ENCODE measurements at regions not wholly inside any gene's neighbourhood (a gene's known extent, or its start where the extent isn't known, plus 50 kb on each side); places are given as distances from the start of the nearest gene placed in this dataset.

DNA sequence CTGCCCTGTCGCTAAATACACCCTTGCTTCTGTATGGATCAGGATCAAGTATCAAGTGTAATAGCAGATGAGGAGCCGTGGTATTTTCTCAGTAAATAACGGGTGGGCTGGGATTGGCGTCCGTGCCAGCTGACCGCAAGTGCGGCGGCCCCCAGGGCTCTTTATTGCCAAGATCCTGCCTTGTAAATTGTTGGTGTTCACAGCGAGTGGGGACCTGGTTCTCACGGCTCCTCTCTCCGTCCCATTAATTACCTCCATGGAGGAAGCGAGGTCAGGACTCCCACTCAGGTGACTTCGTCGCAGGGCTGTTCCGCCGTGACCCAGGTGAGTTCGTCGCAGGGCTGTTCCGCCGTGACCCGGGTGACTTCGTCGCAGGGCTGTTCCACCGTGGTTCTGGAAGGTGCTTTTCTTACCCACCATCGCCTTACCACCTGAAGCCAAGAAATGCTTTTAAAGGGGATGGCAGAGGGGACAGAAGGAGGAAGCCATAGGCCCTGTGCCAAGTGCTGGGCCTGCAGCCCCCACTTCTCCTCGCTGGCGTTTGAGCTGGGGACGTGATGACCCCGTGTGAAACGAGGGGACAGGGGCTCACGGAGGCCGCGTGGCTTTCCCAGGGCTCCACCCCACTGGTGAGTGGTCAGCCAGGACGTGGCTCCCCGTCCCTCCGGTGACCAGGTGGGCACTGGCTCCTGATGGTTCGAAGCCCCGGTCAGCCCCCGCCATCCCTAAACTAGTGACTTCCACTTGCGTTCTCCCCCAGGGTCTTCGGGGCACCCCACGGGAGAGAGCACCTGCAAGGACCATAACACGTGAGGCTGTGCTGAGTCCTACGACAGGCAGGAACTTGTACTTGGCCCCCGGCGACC lies 118.4 kb downstream of the TWIST2 start:
- no peak for TF ChIP-seq EP300 (IDR thresholded peaks at IDR 0.05)
- TF ChIP-seq, protein P1, sequence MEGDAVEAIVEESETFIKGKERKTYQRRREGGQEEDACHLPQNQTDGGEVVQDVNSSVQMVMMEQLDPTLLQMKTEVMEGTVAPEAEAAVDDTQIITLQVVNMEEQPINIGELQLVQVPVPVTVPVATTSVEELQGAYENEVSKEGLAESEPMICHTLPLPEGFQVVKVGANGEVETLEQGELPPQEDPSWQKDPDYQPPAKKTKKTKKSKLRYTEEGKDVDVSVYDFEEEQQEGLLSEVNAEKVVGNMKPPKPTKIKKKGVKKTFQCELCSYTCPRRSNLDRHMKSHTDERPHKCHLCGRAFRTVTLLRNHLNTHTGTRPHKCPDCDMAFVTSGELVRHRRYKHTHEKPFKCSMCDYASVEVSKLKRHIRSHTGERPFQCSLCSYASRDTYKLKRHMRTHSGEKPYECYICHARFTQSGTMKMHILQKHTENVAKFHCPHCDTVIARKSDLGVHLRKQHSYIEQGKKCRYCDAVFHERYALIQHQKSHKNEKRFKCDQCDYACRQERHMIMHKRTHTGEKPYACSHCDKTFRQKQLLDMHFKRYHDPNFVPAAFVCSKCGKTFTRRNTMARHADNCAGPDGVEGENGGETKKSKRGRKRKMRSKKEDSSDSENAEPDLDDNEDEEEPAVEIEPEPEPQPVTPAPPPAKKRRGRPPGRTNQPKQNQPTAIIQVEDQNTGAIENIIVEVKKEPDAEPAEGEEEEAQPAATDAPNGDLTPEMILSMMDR (IDR thresholded peaks at IDR 0.05), result no peak
- TF ChIP-seq POLR2AphosphoS5 (IDR thresholded peaks at IDR 0.05), result no peak
- no peak for TF ChIP-seq POLR2A (IDR thresholded peaks at IDR 0.05; ENCODE audit: low read depth)
- Histone ChIP-seq H3K27me3 (peaks cover 0 to 7% (median 0%) of the 10 kb centered on the region in 4 donors), H3K36me3 (no peaks in the 10 kb centered on the region), H3K4me3 (no peak overlapping the region), H3K4me1 (peaks cover 0 to 13% (median 7%) of the 10 kb centered on the region in 4 donors), H3K27ac (replicated peaks in 1 of 4) (no peak overlapping the region), H3K9me3 (no peaks in the 10 kb centered on the region)
- intact Hi-C loops (cut with DNase I), result no loop called here
- 95% methylated on average over 33 of the region's 46 CpGs for WGBS
- DNase-seq (ENCODE audit: extremely low spot score), result peak; percentile 79

DNA sequence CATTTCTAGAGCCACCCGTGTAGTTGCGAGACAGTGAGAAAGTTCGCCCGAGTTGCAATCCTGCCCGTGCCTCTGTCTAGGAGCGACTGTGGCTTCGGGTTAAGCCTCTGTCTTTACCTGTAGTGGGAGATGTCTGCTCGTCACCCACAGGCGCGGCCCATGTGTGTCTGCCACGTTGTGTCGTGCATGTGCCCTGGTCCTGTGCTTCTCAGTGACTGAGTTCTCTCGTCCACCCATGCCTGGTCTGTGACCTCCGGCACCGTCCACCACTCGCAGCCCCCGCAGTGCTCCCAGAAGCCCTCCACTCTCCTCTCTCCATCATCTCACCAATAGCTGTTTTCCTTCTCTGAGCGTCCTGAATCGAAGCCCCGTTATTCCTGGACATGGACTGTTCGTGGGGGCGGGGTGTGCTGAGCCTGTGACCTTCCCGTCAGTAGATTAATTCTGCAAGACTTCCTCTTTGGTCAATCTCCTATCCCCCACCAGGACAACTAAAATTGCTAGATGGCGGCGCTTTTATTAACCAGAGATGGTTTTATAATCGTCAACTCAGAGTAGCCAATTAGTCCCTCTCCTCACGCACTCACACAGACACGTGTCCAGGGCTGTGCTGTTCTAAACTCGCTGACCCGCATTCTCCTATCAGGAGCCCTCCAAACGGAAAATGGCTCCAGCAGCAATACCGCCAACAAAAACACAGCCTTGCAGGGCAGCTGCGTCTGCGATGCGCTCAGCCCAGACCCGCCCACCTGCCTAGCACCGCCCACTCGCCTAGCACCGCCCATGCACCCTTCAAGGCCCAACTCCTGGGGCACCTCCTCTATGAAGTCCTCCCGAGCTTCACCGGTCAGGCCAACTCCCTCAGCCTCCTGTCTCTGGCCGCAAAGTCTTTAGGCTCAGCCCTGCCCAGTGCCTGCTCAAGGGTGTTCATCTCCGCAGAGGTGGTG lies 119.4 kb downstream of the TWIST2 start:
- H3K27me3 ChIP-seq, result peaks cover 0 to 10% (median 0%) of the 10 kb centered on the region in 4 donors
- intact Hi-C loops (cut with DNase I), result no loop called here
- H3K4me3 ChIP-seq, result no peak overlapping the region
- no peaks in the 10 kb centered on the region for H3K36me3 ChIP-seq
- no peaks in the 10 kb centered on the region for H3K9me3 ChIP-seq
- WGBS, result 90% methylated on average over 42 of the region's 43 CpGs
- TF ChIP-seq EP300 (IDR thresholded peaks at IDR 0.05) (no peak), POLR2A (IDR thresholded peaks at IDR 0.05; ENCODE audit: low read depth) (no peak), POLR2AphosphoS5 (IDR thresholded peaks at IDR 0.05) (no peak)
- TF ChIP-seq, protein P1 (IDR thresholded peaks at IDR 0.05), result no peak
- peaks cover 0 to 14% (median 7%) of the 10 kb centered on the region in 4 donors for H3K4me1 ChIP-seq
- no peak overlapping the region for H3K27ac ChIP-seq (replicated peaks in 1 of 4)
- peak; percentile 79 for DNase-seq (ENCODE audit: extremely low spot score)

DNA sequence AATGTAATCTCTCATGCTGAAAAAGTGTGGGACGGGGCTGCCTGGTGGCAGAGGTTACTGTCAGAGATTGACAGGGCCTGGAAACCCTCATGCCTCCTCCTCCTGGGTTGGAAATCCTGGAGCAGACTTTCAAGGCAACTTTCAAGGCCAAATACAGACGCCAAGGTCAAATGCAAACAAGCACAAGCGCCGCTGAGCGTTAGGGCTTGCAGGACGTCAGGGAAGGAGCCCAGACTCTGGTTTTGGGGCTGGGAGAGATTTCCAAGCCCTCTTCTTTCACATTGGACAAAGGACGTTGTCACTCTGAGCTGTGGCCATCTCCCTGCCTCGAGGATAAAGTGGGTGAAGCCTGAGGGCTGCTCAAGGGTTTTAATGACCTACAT lies 120.1 kb downstream of the TWIST2 start:
- intact Hi-C loops (cut with DNase I), result no loop called here
- no peak overlapping the region for H3K4me3 ChIP-seq
- 75% methylated on average over 7 of the region's 8 CpGs for WGBS
- H3K27ac ChIP-seq (replicated peaks in 1 of 4), result no peak overlapping the region
- TF ChIP-seq, protein P1 (IDR thresholded peaks at IDR 0.05), result no peak
- no peak for TF ChIP-seq EP300 (IDR thresholded peaks at IDR 0.05)
- no peak for TF ChIP-seq POLR2AphosphoS5 (IDR thresholded peaks at IDR 0.05)
- TF ChIP-seq POLR2A (IDR thresholded peaks at IDR 0.05; ENCODE audit: low read depth), result no peak
- peak; percentile 89 for DNase-seq (ENCODE audit: extremely low spot score)
- H3K4me1 ChIP-seq, result peaks cover 0 to 16% (median 8%) of the 10 kb centered on the region in 4 donors
- no peaks in the 10 kb centered on the region for H3K36me3 ChIP-seq
- H3K27me3 ChIP-seq, result peaks cover 0 to 10% (median 0%) of the 10 kb centered on the region in 4 donors
- H3K9me3 ChIP-seq, result no peaks in the 10 kb centered on the region

DNA sequence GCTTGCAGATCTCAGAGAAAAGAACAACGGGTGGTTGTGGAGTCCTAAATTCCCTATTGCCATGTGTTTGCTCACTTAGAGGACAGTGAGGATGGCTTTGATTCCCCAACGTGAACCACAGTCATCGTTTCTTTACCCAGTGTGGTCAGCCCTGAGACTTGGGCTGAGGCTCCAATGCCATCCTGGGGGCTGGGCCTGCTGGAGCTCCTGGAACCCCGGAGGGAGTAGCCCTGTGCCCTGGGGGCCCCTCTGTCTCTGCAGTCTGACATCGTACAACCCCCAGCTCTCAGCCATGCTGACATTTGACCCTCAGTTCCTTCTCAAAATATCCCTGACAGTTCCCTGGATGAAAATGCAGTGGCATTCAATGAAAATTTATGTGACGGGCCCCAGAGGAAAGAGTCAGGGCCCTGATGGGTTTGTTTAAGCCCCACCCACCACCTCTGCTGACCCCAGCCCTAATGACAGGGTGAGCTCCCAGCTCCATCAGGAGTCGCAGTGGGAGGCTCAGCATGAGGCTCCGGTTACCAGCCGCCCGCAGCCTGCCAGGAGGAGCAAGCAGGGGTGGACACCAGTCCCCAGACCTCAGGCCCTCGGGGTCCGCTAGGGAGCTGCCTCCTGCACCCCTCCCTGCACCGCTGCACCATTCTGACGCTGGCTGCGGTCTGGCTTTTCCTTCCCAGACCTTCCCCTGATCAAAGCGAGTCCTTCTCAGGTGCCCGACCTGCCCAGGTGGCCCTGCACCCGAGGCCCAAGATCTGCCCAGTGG lies 120.9 kb downstream of the TWIST2 start:
- intact Hi-C loops (cut with DNase I), result no loop called here
- Histone ChIP-seq H3K27ac (replicated peaks in 1 of 4) (no peak overlapping the region), H3K9me3 (no peaks in the 10 kb centered on the region), H3K4me3 (no peak overlapping the region), H3K36me3 (no peaks in the 10 kb centered on the region), H3K4me1 (peaks cover 0 to 25% (median 16%) of the 10 kb centered on the region in 4 donors), H3K27me3 (peaks cover 0 to 10% (median 0%) of the 10 kb centered on the region in 4 donors)
- 46% methylated on average over 12 of the region's 18 CpGs for WGBS
- DNase-seq (ENCODE audit: extremely low spot score), result peak; percentile 74
- TF ChIP-seq EP300 (IDR thresholded peaks at IDR 0.05), result no peak
- no peak for TF ChIP-seq POLR2A (IDR thresholded peaks at IDR 0.05; ENCODE audit: low read depth)
- TF ChIP-seq, protein P1 (IDR thresholded peaks at IDR 0.05), result no peak
- no peak for TF ChIP-seq POLR2AphosphoS5 (IDR thresholded peaks at IDR 0.05)
